HG03378 (cell line): ENCODE measurements at regions not wholly inside any gene's neighbourhood (a gene's known extent, or its start where the extent isn't known, plus 50 kb on each side); places are given as distances from the start of the nearest gene placed in this dataset.
A peak's percentile ranks its signal among the peaks of the same experiment; 100 is the strongest.
"Not testable (repeated sequence)": the region's sequence is repeated elsewhere in the genome, so short reads cannot be mapped to it uniquely, and the experiment has no call there.

ENCODE experiments used
- ATAC-seq: cut with Tn5 transposase; IDR thresholded peaks from one replicate; pipeline ENCODE4 v1.9.1; 2021; ENCODE audit warnings: mild to moderate bottlenecking, moderate library complexity; ENCODE audit not compliant: unreplicated experiment

- ATAC-seq = no peak
Observed at GRCh38 chr10:50997461-50997860, 76.8 kb upstream of the PRKG1 start.

- ATAC-seq = no peak
Observed at GRCh38 chr10:50999163-50999562, 75.1 kb upstream of the PRKG1 start.

GRCh38 chr10:51000164-51000563, 74.1 kb upstream of the PRKG1 start:
- ATAC-seq = no peak

DNA sequence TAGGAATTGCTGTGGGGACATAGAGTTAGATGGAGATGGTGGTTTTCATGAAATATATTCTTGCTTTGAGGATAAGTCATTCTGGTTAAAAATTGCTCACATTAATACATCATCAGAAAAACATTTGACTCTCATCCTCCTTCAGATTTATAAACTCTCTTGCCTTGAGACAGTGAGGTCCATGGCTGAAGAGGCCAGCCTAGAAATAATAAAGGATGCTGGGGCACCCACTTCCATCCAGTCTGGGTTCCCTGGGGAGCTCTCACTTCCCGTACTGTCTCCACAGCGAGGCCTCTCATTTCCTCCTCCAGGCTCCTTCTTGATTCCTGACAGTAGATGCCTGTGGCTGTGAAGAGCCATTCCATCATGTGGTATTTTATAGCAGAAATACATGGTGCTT, 73.3 kb upstream of the PRKG1 start:
- no peak for ATAC-seq

DNA sequence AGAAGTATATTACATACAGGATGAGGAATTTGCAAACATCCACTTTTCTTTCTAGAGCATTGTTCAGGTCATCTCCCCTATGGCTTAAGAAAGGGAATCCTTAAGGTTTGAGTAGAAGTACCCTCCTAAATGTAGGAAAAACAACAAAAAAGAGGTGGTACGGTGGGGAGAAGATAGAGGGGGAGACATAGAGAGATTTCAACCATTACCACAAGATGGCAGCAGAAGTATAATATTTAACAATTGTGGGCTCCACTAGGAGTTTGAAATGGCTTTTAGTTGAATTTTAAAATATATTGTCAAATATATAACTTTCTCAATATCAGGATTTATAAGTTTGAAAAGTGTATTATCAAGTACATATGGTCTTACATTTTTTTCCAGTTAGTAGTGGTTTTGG, 72.7 kb upstream of the PRKG1 start:
- no peak for ATAC-seq

DNA sequence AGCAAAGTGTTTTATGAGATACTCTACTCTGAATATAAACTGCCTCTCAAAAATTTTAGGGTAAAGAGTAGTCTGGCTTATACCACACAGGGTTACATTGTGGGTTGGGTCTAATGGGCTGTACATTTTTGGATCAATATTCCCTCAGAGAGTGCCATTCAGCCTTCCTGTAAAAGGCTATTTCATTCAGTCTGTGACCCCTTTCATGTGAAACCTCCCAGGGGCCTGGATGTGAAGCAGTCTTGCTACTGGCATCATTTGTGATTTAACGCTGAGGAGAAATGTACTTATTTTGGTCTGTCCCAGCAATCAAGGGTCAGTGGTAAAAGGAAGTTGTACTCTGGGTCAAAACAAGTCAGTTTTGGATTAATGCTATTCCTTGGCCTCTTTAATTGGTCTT, 71.8 kb upstream of the PRKG1 start:
- ATAC-seq = no peak

DNA sequence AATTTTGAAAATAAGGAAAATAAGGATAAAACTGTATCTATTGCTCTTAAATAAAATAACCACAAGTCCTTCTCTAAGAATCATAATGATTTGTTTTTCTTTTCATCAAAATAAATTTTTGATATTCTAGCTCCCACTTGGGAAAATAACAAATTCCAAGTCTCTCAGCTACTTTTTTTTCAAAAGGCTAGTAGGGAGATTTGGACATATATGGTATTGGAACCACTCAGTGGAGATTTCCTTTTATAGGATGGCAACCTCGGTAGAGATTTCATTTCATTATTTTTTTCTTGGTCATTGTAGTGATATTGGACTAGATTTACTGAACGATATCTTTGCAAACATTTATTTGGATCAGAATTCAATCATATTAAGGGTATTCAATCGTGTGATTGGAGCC, 69.5 kb upstream of the PRKG1 start:
- no peak for ATAC-seq

GRCh38 chr10:51005551-51005950, 68.7 kb upstream of the PRKG1 start:
- ATAC-seq = no peak

- ATAC-seq = no peak
Observed at GRCh38 chr10:51006686-51007085, 67.6 kb upstream of the PRKG1 start.

DNA sequence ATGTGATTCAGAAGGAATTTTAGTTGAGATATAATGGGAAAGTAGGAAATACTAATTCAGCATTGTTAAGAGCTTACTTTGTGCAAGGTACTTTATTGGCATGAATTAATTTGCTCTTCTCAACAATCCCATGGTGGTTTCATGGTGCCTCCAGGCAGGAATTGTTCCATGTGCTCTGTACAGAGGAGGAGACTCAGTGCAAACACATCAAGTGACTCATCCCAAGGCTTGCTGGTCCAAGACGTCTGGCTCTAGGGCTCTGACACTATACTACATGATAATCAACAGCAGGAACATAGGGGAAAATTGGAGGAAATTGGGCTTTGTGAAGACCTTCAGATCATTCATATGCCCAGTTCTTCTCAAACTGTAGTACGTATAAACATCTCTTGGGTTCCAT, 66.5 kb upstream of the PRKG1 start:
- ATAC-seq = no peak

DNA sequence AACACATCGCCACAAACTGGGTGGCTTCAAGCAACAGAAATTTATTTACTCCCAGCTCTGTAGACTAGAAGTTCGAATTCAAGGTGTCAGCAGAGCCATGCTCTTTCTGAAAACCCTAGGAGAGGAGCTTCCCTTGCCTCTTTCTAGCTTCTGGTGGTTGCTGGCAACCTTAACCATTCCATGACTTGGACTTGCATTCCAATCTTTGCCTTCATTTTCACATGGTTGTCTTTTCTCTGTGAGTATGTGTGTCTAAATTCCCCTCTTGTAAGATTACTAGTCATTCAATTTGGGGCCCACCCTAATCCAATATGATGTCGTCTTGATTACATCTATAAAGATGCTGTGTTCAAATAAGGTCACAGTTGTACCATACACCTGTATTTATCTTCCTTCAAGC, 65.9 kb upstream of the PRKG1 start:
- ATAC-seq = no peak

- ATAC-seq = peak; percentile 57
Observed at GRCh38 chr10:51010977-51011376, 63.3 kb upstream of the PRKG1 start.

GRCh38 chr10:51012073-51012472, 62.2 kb upstream of the PRKG1 start:
- ATAC-seq = no peak

GRCh38 chr10:51014680-51015389, 59.5 kb upstream of the PRKG1 start:
- no peak for ATAC-seq

- not testable (repeated sequence) for ATAC-seq
Observed at GRCh38 chr10:51015390-51015754, 58.9 kb upstream of the PRKG1 start.

DNA sequence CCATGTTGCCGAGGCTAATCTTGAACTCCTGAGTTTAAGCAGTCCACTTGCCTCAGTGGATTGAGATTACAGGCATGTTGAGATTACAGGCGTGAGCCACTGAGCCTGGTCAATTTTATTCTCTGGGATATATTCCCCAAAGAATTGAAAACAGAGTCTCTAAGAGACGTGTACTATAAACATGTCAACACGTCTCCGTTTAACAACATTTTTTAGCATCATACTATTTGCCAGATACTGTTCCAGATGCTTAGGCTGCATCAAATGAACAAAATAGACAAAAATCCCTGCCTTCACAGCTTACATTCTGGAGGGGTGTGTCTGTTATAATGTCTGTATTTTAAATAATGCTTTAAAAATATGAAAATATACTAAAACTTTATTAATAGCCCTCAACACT, 54.1 kb upstream of the PRKG1 start:
- no peak for ATAC-seq

- no peak for ATAC-seq
Observed at GRCh38 chr10:51022933-51023585, 51.2 kb upstream of the PRKG1 start.

DNA sequence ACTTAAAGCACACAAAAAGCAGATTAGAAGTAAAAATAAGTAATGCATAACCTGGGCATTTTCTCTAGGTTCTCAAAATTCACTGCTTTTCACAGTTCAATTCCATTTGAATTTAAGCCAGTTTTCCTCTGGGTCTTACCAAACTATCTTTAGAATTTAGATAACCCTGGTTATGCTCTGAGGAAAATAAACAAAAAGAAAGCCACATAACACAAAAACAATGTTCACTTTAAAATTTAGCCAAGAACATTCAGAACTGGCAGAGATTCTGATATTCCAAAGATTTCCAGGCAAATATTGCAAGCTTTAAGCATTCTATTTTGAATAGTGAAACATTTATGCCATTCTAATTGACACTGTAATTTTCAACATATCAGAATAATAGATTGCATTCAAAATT, 50.7 kb upstream of the PRKG1 start:
- ATAC-seq = no peak
